ENCODE measurements at regions not wholly inside any gene's neighbourhood (a gene's known extent, or its start where the extent isn't known, plus 50 kb on each side); places are given as distances from the start of the nearest gene placed in this dataset.
"Not testable (repeated sequence)": the region's sequence is repeated elsewhere in the genome, so short reads cannot be mapped to it uniquely, and the experiment has no call there.

DNA sequence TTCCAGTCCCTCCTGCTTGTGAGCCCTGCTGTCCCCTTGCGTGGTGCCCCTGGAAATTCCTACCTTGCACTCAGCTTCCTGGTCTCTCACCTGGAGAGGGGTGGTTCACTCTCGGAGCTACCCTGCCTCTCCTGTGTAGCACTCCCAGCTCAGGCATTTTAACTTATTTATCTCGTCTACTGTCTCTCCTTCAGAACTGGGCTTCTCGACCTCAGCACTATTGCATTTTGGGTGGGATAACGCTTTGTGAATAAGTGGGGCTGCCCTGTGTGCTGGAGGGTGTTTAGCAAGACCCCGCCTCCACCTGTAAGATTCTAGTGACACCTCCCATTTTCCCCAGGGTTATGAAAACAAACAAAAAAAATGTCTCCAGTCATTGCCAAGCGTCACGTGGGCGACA, 56.0 kb upstream of the SORCS2 start:
- no peak overlapping the region for H3K9ac ChIP-seq (ENCODE audit: low read length in 3 of 3)
- FAIRE-seq (no peak), DNase-seq (no peak)
- no peaks in the 10 kb centered on the region for H3K36me3 ChIP-seq (ENCODE audit: control insufficient read depth in 2 of 3, insufficient read depth in 3 of 3, low read length in 3 of 3)
- TF ChIP-seq, protein P1, sequence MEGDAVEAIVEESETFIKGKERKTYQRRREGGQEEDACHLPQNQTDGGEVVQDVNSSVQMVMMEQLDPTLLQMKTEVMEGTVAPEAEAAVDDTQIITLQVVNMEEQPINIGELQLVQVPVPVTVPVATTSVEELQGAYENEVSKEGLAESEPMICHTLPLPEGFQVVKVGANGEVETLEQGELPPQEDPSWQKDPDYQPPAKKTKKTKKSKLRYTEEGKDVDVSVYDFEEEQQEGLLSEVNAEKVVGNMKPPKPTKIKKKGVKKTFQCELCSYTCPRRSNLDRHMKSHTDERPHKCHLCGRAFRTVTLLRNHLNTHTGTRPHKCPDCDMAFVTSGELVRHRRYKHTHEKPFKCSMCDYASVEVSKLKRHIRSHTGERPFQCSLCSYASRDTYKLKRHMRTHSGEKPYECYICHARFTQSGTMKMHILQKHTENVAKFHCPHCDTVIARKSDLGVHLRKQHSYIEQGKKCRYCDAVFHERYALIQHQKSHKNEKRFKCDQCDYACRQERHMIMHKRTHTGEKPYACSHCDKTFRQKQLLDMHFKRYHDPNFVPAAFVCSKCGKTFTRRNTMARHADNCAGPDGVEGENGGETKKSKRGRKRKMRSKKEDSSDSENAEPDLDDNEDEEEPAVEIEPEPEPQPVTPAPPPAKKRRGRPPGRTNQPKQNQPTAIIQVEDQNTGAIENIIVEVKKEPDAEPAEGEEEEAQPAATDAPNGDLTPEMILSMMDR (IDR thresholded peaks at IDR 0.05; ENCODE audit: borderline replicate concordance, extremely low read depth, insufficient read depth): no peak
- no peak overlapping the region for H3K27ac ChIP-seq (ENCODE audit: low read depth in 2 of 2, low read length in 2 of 2)
- H3K9me3 ChIP-seq (ENCODE audit: control insufficient read depth in 2 of 3, insufficient read depth in 1 of 3, low read length in 3 of 3): no peaks in the 10 kb centered on the region
- no peaks in the 10 kb centered on the region for H3K27me3 ChIP-seq (ENCODE audit: control insufficient read depth, insufficient read depth, low read length)
- H3K4me3 ChIP-seq (ENCODE audit: low read length in 3 of 3): no peak overlapping the region
- peaks cover 0 to 6% (median 4%) of the 10 kb centered on the region in 3 donors for H3K4me1 ChIP-seq (ENCODE audit: control insufficient read depth in 2 of 3, insufficient read depth in 2 of 3, low read depth in 1 of 3, low read length in 3 of 3)
- intact Hi-C loops (cut with DNase I): no loop called here

DNA sequence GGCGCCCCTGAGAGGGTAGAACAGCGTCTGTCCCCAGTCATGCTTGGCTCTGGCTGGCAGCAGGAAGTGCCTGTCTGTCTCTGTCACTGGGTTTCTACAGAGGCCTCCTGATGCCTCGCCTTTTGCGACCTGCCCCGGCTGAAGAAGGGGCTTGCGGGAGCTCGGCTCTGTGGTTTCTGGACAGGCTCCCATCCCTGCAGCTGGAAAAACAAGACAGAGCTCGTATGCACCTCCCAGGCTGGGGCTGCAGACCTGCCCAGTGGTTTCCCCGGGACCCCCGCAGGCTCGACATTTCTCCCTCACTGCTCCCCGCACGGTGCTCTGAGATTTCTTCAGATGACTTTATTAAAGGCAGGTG, 57.0 kb upstream of the SORCS2 start:
- Histone ChIP-seq H3K27me3 (ENCODE audit: control insufficient read depth, insufficient read depth, low read length) (no peaks in the 10 kb centered on the region), H3K36me3 (ENCODE audit: control insufficient read depth in 2 of 3, insufficient read depth in 3 of 3, low read length in 3 of 3) (peaks cover 0 to 3% (median 0%) of the 10 kb centered on the region in 3 donors), H3K27ac (ENCODE audit: low read depth in 2 of 2, low read length in 2 of 2) (no peak overlapping the region), H3K9me3 (ENCODE audit: control insufficient read depth in 2 of 3, insufficient read depth in 1 of 3, low read length in 3 of 3) (peaks cover 0 to 5% (median 0%) of the 10 kb centered on the region in 3 donors), H3K4me1 (ENCODE audit: control insufficient read depth in 2 of 3, insufficient read depth in 2 of 3, low read depth in 1 of 3, low read length in 3 of 3) (peaks cover 4 to 6% (median 5%) of the 10 kb centered on the region in 3 donors), H3K4me3 (ENCODE audit: low read length in 3 of 3) (no peak overlapping the region), H3K9ac (ENCODE audit: low read length in 3 of 3) (no peak overlapping the region)
- TF ChIP-seq, protein P1 (IDR thresholded peaks at IDR 0.05; ENCODE audit: borderline replicate concordance, extremely low read depth, insufficient read depth): no peak
- intact Hi-C loops (cut with DNase I): no loop called here
- no peak for FAIRE-seq
- peak in 1 of 5 donors; percentile 64 for DNase-seq

DNA sequence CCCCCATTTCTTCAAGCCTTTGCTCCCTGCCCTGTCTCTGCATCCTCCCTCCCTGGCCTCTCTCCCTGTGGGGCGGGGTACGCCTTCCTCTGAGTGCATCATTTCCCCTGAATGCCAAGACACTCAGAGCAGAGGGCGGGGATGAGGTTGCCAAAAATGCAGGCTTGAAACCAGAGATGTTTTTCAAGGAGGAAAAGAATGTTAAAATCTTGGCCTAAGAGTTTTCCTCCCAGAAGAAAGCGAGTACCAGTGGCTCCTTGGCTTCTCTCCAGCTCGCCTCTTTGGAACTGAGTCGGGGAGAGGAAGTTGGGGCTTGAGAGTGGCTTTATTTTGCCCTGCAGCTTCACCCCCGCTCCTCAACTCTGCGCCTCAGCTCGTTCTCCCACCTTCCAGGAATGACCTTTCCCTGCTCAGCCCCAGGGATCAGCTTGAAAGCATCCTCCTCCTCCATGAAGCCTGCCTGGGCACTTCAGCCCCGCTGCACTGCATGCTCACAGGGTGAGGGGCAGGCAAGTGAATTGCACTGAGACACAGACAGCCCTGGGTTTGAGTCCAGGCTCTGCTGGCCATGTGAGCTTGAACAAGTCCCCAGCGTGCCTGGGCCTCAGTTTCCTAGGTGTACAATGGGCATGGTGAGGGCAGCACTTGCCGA, 57.5 kb upstream of the SORCS2 start:
- DNase-seq (peak in 2 of 5 donors; percentile 64 to 87), FAIRE-seq (no peak)
- Histone ChIP-seq H3K36me3 (ENCODE audit: control insufficient read depth in 2 of 3, insufficient read depth in 3 of 3, low read length in 3 of 3) (peaks cover 0 to 3% (median 0%) of the 10 kb centered on the region in 3 donors), H3K4me3 (ENCODE audit: low read length in 3 of 3) (no peak overlapping the region), H3K9me3 (ENCODE audit: control insufficient read depth in 2 of 3, insufficient read depth in 1 of 3, low read length in 3 of 3) (peaks cover 0 to 5% (median 0%) of the 10 kb centered on the region in 3 donors), H3K27me3 (ENCODE audit: control insufficient read depth, insufficient read depth, low read length) (no peaks in the 10 kb centered on the region), H3K27ac (ENCODE audit: low read depth in 2 of 2, low read length in 2 of 2) (no peak overlapping the region), H3K4me1 (ENCODE audit: control insufficient read depth in 2 of 3, insufficient read depth in 2 of 3, low read depth in 1 of 3, low read length in 3 of 3) (peaks cover 2 to 5% (median 4%) of the 10 kb centered on the region in 3 donors), H3K9ac (ENCODE audit: low read length in 3 of 3) (no peak overlapping the region)
- TF ChIP-seq, protein P1 (IDR thresholded peaks at IDR 0.05; ENCODE audit: borderline replicate concordance, extremely low read depth, insufficient read depth): no peak
- intact Hi-C loops (cut with DNase I): no loop called here

DNA sequence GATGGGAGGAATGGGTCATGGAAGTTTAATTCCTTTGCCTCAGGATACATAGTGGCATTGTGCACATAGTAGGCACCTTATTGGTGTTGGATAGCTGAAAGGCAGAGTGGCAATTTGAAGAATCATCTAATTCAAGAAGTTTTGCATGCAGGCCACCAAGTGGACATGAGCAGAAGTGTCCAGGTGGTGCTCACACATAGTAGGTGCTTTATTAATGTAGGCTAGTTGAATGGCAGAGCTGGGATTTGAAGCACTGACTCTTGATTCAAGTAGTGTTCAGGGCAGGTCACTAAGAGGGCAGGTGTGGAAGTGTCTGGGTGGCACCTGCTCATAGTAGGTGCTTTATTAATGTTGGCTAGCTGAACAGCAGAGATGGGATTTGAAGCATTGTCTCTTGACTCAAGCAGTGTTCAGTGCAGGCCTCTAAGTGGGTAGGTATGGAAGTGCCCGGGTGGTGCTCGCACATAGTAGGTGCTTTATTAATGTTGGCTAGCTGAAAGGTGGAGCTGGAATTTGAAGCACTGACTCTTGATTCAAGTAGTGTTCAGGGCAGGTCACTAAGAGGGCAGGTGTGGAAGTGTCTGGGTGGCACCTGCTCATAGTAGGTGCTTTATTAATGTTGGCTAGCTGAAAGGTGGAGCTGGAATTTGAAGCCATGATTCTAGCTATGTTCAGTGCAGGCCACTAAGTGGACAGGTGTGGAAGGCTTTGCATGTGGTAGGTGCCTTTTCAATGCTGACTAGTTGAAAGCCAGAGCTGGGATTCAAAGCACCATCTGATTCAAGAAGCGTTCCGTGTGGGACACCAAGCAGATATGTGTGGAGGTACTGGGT, 58.3 kb upstream of the SORCS2 start:
- FAIRE-seq; H3K9ac ChIP-seq (ENCODE audit: low read length in 3 of 3); H3K27ac ChIP-seq (ENCODE audit: low read depth in 2 of 2, low read length in 2 of 2): not testable (repeated sequence)

More for the DNA sequence above, 58.3 kb upstream of the SORCS2 start:
- H3K27me3 ChIP-seq (ENCODE audit: control insufficient read depth, insufficient read depth, low read length); H3K9me3 ChIP-seq (ENCODE audit: control insufficient read depth in 2 of 3, insufficient read depth in 1 of 3, low read length in 3 of 3); DNase-seq; H3K36me3 ChIP-seq (ENCODE audit: control insufficient read depth in 2 of 3, insufficient read depth in 3 of 3, low read length in 3 of 3); H3K4me3 ChIP-seq (ENCODE audit: low read length in 3 of 3); H3K4me1 ChIP-seq (ENCODE audit: control insufficient read depth in 2 of 3, insufficient read depth in 2 of 3, low read depth in 1 of 3, low read length in 3 of 3); intact Hi-C loops (cut with DNase I): not testable (repeated sequence)

Data from kidney (tissue), 13 donors.